ENCODE measurements at regions not wholly inside any gene's neighbourhood (a gene's known extent, or its start where the extent isn't known, plus 50 kb on each side); places are given as distances from the start of the nearest gene placed in this dataset.

GRCh38 chr2:220373878-220374277, 746.4 kb downstream of the SLC4A3 start:
- TF ChIP-seq CTCF (IDR thresholded peaks at IDR 0.05) = no peak
- TF ChIP-seq POLR2A (IDR thresholded peaks at IDR 0.05) = no peak

Data from transverse colon (tissue), 3 donors.